ENCODE measurements at regions not wholly inside any gene's neighbourhood (a gene's known extent, or its start where the extent isn't known, plus 50 kb on each side); places are given as distances from the start of the nearest gene placed in this dataset.
"Not testable (repeated sequence)": the region's sequence is repeated elsewhere in the genome, so short reads cannot be mapped to it uniquely, and the experiment has no call there.

DNA sequence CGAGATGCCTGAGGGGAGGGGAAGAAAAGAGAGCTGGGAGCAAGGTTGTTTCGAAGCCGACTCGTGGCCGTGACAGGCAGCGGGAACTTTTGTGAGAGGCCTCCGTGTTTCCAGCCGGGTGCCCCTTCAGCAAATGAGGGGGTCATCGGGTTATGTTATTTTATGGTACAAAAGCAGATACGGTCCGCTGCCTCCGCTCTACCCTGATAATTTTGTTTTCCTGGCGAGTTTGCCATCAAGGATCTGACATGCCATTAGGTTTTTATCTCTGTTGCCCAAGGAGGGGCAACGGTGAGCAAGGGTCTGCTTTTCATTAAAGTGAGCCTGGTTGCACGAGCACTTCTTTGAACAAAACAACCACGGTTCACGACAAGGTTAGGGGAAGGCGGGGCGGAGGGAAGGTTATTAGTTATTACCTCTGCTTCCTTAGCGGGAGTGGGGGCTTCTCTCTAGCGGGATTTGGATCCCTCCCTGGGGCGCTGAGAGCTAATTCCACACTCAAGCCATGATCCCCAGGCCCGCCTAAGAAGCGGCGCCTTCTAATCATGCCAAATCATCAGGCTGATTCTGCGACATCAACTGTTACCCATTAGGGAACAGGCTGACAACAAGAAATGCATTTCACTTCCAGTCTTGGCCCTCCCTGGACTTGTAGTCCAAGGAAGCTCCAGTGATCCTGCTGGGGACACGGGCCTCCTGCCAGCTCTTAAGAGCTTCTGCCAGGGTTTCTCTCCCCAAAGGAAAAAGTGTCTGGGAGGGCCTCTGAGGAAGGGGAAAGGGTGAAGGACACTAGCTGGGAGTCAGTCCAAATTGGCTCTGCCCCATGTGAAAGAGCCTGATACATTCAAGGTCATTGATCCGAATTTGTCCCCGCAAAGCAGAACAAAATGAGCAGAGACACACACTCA lies 617.7 kb downstream of the MID1IP1 start:
- no peak for DNase-seq

DNA sequence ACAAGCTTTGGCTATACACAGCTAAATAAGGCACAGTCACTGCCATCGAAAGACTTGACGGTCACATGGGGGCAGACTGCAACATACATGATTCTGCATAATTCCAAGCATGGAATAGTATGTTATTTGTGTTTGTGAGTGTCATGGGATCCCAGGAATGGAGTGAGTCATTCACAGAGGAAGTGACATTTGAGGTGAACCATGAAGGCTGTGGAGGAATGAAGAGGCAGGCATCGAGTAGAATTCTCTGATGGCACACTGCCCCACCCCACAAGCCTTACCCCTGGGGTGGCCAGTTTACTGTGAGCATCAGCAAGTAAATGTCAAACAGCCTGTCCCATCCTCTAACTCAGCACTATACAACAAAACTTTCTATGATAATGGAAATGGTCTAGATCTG lies 619.7 kb downstream of the MID1IP1 start:
- no peak for DNase-seq

DNA sequence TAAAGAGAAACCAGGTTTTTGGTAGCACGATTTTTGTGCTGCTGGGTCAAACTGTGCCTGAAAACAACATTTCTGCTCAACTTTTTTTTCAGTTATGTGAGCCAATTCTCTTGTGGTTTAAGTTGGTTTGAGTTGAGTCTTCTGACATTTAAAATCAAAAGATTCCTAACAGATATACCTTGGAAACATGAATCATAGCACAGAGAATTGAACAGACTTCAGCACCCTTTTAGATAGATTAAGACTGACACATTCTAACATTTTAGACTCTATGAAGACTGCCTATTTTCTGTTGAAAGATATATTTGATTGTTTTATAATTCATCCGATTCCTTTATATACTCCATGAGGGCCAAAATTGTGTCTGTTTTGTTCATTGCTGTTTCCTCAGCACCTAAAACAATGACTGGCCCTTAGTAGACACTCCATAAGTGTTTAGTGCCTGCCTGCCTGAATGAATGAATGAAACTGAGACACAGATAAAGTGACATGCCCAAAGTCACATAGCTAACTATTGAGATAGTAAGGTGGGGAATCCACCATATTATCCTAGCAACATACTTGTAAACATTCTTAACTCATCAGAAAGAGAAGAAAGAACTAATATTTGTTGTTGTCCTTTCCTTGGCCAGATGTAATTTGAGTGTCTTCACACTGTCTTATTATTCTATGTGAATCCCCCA lies 624.0 kb downstream of the MID1IP1 start:
- DNase-seq = no peak

DNA sequence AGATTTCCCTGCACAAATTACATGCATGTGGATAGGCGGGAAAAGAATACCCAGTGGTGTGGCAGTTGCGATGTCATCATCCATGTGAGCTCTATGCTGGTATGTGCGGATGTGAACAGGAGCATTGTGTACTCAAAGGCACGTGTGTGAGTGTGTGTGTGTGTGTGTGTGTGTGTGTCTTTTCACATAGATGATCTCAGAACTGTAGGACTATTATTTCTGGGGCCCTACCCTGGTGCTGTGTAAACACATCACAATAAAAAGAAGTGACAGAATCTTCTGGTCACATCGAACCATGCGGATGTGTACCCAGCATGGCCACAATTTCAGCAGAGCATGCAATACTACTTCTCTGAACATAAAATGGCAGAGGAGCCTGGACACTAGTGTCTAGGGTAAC lies 624.8 kb downstream of the MID1IP1 start:
- no peak for DNase-seq

DNA sequence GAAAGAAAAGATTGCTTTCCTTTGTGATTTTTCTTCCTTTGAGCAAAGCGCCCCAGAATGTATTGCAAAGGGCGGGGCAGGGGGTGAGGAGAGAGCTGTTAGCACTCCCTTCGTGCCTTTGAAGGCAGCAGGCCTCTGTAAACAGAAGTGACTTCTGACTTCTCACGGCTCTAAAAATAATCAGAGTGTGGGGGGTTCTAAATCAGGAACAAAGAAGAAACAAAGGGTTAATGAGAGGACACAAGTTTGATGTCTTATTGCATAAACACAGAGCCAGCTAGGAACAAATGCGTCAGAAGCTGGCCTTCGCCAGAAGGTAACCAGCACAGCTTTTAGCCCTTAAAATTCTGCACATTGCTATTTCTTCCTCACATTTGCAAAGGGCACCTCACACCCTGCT lies 626.2 kb downstream of the MID1IP1 start:
- DNase-seq = no peak

DNA sequence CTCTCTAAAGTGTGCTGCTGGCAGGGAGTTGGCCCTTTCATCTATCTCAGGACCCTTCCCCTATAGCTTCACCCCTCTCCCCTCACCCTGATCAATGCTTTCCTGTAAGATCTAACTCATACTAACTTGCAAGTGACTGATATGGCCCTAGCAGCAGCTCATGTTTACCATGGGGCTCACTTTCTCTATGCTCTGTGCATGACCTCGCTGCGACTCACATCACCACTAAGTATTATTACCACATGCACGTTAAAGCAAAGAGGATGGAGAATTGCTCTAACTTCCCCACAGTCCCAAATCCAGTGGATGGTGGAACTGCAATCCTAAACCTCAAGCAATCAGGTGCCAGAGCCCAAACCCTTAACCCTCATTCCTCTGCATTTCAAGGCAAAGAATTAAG lies 626.6 kb downstream of the MID1IP1 start:
- no peak for DNase-seq

DNA sequence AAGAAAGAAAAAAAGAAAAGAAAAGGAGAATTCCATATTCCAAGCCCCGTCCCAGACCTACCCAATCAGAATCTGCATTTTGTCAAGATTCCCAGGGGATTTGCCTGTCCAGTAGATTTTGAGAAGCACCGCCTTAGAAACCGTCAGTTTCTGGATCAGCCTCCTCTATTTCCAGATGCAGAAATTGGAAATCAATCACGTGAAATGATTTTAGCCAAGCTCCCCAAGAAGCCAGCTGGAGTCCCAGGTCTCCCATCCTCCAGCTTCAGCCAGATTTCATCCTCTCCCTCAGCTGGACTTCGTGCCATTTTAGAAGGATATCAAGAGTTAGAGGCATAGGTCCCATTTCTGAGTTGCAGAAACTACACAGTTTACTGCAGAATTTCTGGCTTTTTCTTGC lies 629.3 kb downstream of the MID1IP1 start:
- no peak for DNase-seq

DNA sequence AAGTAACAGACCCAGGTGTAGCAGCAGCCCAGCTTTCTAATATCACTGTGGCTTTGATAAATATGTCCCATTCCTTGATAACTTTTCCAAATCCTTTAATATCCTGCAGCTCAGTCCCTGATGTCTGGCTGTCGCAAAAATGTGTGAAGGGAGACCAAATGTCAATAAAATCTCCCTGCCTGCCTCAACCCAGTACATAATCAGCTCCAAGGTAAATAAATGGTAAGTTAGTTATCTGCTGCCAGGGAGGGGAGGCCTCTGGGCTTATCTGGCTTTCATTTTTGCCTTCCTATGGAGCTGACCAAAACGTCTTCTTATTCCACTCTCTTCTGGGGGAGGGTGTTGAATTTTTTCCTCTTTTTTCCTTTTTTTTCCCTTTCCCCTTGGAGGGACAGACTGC lies 630.6 kb downstream of the MID1IP1 start:
- DNase-seq = no peak

DNA sequence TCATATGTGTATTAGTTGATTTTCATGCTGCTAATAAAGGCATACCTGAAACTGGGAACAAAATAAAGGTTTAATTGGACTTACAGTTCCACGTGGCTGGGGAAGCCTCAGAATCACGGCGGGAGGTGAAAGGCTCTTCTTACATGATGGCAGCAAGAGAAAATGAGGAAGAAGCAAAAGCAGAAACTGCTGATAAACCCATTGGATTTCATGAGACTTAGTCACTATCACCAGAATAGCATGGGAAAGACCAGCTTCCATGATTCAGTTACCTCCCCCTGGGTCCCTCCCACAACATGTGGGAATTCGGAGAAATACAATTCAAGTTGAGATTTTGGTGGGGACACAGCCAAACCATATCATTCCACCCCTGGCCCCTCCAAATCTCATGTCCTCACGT lies 633.4 kb downstream of the MID1IP1 start:
- not testable (repeated sequence) for DNase-seq

DNA sequence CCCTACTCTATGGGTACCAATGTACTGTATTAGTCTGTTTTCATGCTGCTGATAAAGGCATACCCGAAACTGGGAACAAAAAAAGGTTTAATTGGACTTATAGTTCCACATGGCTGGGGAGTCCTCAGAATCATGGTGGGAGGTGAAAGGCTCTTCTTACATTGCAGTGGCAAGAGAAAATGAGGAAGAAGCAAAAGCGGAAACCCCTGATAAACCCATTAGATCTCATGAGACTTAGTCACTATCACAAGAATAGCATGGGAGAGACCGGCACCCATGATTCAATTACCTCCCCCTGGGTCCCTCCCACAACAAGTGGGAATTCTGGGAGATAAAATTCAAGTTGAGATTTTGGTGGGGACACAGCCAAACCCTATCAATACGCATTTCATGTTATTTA lies 635.3 kb downstream of the MID1IP1 start:
- not testable (repeated sequence) for DNase-seq

DNA sequence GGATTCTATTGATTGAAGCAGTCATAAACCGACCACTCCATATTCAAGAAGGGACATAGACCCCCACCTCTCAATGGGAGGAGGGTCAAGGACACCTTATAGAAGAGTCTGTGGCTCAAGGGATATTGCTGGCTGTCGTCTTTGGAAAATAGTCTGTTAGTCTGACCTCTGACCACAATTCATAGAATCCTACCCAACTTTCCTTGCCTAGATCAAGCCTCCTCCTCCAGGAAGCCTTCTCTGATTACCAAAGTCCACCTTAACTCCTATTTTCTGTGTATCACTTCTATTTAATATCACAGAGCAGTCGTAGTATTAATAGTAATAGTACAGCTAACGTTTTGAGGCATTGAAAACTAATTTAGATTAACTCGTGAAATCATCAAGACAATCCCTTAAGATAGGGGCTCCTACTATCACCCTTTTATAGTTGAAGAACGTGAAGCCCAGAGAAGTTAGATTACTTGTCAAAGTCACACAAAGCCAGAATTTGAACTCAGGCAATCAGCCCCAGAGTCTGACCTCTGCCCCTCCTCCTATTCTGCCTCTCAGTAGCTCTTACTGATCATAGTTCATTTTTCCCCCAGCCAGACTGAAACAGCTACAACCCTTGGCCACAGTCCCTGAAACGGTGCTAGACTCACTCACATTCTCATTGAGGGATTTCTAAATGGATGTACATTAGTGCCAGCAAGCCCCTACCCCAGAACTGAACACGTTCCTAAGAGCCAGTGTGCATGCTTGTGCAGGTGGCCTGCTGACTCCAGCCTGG lies 636.6 kb downstream of the MID1IP1 start:
- DNase-seq = no peak

DNA sequence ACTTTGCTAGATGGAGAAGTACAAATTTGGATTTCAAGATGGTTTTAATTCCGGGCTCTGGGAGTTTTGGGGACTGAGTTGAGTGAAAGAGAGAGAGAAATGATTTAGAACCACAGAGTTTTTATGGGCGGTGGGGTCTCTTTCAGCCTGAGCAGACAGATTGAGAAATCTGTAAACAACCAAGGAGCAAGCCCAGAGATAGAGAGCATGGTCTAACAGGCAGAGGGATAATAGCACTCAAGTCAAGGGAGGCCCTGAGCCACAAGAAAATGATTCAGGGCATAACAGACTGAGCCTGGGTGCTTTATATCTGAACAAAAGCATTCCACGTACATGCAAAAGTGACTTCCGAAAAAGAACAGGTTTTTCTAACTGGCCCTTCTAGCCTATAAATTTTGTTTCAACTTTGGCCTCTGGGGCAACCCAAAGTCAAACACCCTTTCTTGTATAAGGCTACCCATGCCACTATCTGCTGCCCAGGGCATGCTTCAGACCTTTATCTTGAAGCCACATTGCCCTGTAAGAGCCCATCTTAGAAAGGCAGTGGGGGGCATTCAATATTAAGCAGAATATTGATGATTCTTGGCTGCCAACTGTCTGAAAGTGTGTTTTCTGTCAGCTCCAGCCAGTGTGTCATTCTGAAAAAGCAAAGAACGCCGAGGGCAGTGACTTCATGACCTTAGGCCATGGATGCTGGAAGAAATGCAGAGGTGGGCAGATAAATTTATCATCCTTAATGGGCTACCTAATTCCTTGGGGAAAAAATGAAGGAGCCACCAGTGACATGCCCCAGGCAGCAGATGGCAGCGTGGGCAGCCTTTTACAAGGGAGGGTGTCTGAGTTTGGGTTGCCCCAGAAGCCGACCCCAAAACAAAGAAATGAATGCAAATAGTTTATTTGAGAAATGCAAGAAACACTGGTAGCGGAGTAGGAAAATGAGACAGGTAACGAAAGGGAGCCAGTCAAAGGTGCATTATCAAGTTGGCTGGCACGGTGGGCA lies 637.6 kb downstream of the MID1IP1 start:
- DNase-seq = no peak

DNA sequence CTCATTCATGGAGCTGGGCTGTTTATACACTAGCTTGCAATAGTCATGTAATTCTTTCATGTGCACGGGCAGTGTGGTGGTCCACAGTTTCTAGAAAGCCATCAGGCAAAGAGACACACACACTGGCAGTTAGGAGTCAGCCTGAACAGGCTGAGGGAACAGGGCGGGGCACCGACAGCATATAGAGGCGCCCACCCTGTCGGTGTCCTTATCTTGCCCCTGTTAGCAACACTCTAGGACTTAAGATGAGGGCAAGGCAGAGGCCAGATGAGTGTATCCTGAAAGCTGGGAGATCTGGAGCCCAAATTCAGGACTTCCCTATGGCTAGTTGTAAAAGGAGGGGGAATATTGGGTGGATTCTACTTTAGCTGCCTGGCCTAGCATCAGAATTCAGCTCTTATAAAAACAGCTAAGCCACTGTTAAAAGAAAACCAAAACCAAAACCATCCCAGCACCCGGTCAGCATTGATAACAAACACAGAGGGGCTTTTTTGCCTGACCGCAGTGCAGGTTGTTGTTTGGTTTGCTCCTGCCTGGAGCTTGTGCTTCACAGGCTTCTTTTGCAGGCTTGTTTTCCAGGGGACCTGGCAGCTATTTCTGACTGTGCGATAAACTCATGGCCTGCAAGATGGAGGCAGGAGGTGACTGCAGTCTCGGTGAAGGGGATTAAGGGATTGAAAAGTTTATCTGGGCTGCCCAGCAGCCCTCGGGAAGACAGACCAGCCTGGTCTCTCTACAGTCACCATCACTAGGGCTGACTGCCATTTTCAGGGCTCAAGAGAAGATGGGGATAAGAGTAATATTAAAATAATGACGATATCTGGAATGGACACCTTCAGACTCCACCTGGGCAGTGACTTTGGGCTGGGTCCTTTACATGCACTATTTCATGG lies 638.9 kb downstream of the MID1IP1 start:
- DNase-seq = no peak

DNA sequence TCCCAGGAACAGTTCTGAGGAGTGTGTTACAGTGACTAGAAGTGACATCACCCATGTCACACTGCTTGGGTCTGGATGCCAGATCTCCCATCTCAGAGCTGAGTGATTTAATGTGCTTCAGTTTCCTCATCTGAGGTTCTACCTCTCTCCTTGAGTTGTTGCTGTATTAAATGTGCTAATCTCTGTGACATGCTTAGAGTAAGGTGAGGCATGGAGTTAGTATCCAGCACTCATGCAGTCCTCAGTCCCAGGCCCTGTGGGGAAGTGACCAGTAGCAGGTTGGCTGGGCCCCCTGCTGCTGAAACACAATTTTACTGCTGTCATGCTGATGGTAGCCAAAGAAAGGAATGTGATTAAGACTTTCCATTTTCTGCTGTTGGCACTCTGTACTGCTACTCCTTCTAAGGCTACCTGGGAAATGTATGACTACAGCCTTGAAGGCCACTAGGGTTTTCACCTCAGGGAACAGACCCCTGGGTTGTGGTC lies 639.6 kb downstream of the MID1IP1 start:
- no peak for DNase-seq

DNA sequence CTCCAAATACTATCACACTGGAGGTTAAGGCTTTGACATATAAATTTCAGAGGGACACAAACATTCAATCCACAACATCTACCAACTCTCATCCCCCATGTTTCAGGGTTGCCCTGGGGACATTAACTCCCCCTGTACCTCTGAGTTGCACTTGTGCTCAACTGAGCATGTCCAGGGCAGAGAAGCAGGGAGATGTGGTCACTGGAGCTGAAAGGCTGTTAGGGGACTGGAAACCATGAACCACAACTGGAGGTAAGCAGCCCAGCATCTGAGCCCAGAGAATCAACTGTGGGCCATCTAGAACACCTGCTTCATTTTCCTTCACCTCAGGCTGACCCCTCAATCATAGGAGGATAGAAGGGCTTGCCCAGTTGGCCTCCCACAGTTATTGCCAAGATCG lies 641.1 kb downstream of the MID1IP1 start:
- DNase-seq = no peak

DNA sequence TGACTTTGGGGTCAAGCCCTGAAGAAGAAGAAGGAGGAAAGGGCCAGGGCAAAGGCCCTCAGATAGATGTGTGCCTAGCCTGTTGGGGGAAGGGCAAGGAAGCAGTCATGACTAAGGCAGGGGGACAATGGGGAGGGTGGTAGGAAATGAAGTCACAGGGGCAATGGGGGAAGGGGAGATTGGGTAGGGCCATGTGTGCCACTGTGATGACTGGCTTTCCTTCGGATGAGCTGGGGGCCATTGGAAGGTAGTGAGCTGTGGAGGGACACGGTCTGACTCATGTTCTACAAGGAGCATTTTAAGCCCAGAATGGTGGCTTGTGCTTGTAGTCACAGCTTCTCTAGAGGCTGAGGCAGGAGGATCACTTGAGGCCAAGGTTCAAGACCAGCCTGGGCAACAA lies 642.0 kb downstream of the MID1IP1 start:
- DNase-seq = no peak

DNA sequence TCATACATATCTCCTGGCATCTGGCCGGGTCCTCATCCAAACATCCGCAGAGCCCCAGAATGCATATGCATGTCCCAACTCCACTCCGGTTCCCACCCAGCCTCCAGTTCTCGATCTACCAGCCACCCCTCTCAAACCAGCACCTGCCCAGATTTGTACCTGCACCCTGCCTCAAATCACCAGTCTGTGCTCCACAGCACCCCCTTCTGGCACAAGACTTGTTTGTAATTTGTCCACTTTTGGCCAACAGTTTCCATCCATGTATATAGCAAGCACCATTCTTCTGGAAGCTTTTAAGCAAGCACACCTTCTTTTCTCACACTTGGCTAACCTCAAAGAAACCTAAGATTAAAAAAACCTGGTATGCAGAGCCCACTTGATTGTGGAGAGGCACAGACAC lies 644.1 kb downstream of the MID1IP1 start:
- peak; percentile 5 for DNase-seq

DNA sequence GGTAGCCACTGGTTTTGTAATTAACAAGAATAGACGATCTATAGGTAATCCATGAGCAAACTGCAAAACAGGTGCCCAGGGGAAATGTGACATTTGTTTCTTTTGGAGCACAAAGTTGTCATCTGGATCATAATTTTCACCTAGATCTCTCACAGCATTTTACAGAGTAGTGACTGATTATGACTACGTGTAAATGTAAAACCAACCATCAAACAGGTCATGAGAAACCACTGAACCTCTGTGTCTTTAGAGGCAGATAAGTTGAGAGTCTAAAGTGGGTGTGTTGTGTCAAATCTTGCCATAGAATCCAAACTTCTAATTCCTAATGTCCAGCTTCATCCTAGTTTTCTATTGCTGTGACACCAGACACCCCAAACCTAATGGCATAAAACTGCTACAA lies 648.1 kb downstream of the MID1IP1 start:
- DNase-seq = no peak

DNA sequence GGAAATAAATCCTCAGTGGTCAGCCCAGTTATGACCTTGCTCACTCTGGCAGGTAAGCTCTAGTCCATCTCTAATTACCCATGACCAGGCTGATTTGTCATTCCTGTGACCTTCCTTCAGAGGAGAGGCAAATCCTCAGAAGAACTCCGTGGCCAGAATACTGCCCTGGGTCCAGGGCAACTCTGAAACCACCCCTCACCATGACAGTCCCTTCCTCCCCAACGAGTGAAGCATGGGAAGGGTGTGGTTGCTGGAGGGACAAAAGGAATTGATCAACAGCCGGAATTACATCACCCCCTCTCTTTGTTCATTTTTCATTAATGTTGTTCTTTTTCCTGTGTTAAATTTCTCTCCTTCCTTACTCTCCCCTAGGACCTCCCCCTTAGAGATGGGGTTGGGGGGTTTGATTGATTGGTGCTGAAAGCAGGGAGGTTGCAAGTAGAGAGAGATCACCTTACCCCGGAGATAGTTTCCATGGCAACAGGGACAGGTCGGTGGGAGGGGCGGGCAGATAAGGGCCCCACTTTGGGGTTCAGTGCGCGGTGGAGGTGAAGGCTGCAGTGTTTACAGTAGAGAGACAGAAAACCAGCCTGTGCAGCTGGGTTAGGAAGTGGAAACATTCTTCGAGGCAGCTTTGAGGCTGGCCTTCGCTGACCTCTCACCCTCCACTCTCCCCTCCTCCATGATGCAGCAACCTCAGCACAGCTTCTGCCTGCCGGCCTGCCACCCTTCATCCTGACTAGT lies 647.4 kb downstream of the BCOR start:
- peak; percentile 7 for DNase-seq

DNA sequence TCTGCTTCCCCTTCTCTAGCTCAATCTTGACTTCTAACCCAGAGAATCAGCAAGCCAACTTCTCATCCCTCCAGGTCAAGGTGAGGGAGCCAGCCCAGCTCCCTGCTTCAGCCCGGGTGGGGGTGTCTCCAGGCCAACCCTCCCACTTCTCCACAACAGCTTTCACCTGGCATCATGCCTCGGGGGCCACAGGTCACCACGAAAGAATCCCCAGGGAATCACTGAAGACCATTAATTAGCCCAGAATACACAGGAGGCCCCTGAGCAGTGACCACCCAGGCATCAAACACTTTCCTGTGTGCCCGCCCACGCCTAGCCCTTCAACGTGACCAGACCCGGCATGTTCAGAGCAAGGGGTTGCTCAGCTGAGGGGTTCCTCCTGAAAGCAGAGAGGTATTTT lies 646.7 kb downstream of the BCOR start:
- no peak for DNase-seq
